DND-41 (cell line): ENCODE measurements at regions not wholly inside any gene's neighbourhood (a gene's known extent, or its start where the extent isn't known, plus 50 kb on each side); places are given as distances from the start of the nearest gene placed in this dataset.

Source experiments
- EZH2 ChIP-seq: IDR thresholded peaks from 3 replicates; pipeline ENCODE4 v1.6.1; 2012; ENCODE audit warnings: borderline replicate concordance, low read depth, mild to moderate bottlenecking, moderate library complexity, low read length, inconsistent platforms; ENCODE audit not compliant: severe bottlenecking
- TF ChIP-seq, protein P1 (sequence below): IDR thresholded peaks from 2 replicates; pipeline ENCODE4 v1.5.1; 2012; ENCODE audit warnings: borderline replicate concordance, low read length, moderate library complexity, mild to moderate bottlenecking; ENCODE audit not compliant: poor library complexity, severe bottlenecking; ENCODE audit errors: extremely low read depth

DNA sequence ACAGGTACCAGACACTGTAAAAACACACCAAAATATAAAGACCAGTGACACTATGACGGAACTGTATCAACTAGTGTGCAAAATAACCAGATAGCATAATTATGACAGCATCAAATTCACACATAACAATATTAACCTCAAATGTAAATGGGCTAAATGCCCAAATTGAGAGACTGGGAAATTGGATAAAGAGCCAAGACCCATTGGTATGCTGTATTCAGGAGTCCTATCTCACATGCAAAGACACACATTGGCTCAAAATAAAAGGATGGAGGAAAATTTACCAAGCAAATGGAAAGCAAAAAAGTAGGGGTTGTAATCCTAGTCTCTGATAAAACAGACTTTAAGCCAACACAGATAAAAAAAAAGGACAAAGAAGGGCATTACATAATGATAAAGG lies 416.3 kb upstream of the ZNF608 start:
- TF ChIP-seq, protein P1, sequence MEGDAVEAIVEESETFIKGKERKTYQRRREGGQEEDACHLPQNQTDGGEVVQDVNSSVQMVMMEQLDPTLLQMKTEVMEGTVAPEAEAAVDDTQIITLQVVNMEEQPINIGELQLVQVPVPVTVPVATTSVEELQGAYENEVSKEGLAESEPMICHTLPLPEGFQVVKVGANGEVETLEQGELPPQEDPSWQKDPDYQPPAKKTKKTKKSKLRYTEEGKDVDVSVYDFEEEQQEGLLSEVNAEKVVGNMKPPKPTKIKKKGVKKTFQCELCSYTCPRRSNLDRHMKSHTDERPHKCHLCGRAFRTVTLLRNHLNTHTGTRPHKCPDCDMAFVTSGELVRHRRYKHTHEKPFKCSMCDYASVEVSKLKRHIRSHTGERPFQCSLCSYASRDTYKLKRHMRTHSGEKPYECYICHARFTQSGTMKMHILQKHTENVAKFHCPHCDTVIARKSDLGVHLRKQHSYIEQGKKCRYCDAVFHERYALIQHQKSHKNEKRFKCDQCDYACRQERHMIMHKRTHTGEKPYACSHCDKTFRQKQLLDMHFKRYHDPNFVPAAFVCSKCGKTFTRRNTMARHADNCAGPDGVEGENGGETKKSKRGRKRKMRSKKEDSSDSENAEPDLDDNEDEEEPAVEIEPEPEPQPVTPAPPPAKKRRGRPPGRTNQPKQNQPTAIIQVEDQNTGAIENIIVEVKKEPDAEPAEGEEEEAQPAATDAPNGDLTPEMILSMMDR, result no peak
- TF ChIP-seq EZH2, result no peak
